ENCODE measurements at regions not wholly inside any gene's neighbourhood (a gene's known extent, or its start where the extent isn't known, plus 50 kb on each side); places are given as distances from the start of the nearest gene placed in this dataset.
"Not testable (repeated sequence)": the region's sequence is repeated elsewhere in the genome, so short reads cannot be mapped to it uniquely, and the experiment has no call there.

DNA sequence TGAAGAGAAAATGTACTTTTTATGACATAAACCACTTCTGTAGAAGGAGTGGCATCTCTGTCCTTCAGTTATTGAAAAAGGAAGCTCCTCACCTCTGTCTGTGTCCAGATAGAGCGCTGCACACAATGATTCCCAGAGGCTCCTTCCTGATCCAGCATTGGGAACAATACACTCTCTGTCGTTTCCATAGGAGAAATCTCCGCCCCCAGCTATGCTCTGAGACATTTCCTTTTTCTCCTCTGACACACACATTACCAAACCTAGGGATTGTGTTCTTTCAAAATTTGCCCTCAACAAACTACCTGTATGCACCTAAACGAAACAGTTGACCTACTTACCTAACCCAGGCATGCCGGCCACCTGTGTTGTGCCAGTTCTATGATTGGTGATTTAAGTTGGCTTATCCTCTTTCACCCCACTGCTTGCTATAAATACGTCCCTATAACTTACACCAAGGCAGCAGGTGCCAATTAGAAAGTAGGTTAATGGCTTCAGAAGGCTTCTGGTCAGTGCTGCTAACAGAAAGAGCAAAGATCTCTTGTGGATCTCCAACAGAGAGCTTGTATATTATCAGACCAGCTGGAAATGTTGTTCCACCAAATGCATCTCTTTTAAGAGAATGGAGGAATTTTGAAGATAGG, 140.1 kb upstream of the JCAD start:
- Histone ChIP-seq H3K4me3 (replicated peaks in 1 of 3; ENCODE audit: low read depth in 2 of 3, low read length in 3 of 3) (no peak overlapping the region), H3K9me3 (replicated peaks in 1 of 2; ENCODE audit: control insufficient read depth in 1 of 2, insufficient read depth in 1 of 2, low read length in 2 of 2) (peaks cover 9 to 11% of the 10 kb centered on the region in 2 donors), H2AFZ (ENCODE audit: insufficient read depth, low read depth, low read length, poor library complexity, severe bottlenecking) (no peak overlapping the region), H3K27ac (ENCODE audit: low read depth in 1 of 2, low read length in 2 of 2) (no peak overlapping the region), H3K4me2 (replicated peaks; ENCODE audit: extremely low read depth, low read length, poor library complexity, severe bottlenecking) (no peak overlapping the region), H3K79me2 (ENCODE audit: insufficient read depth, low read length) (no peaks in the 10 kb centered on the region), H3K4me1 (ENCODE audit: control insufficient read depth in 1 of 2, insufficient read depth in 2 of 2, low read length in 2 of 2) (no peaks in the 10 kb centered on the region), H3K9ac (ENCODE audit: insufficient read depth, low read length, poor library complexity, severe bottlenecking) (no peak overlapping the region), H3K27me3 (ENCODE audit: control insufficient read depth in 2 of 2, insufficient read depth in 2 of 2, low read length in 2 of 2) (no peaks in the 10 kb centered on the region), H3K36me3 (replicated peaks in 1 of 2; ENCODE audit: control insufficient read depth in 1 of 2, insufficient read depth in 2 of 2, low read length in 2 of 2) (no peaks in the 10 kb centered on the region), H4K20me1 (ENCODE audit: insufficient read depth, low read length) (no peaks in the 10 kb centered on the region)
- WGBS (ENCODE audit: insufficient coverage) = 74% methylated on average over 3 of the region's 6 CpGs
- intact Hi-C loops (cut with micrococcal nuclease) = no loop called here
- no peaks in the 10 kb centered on the region for H3K36me3 Mint-ChIP-seq
- no peak for DNase-seq
- H3K4me1 Mint-ChIP-seq = no peaks in the 10 kb centered on the region
- TF ChIP-seq, protein P1, sequence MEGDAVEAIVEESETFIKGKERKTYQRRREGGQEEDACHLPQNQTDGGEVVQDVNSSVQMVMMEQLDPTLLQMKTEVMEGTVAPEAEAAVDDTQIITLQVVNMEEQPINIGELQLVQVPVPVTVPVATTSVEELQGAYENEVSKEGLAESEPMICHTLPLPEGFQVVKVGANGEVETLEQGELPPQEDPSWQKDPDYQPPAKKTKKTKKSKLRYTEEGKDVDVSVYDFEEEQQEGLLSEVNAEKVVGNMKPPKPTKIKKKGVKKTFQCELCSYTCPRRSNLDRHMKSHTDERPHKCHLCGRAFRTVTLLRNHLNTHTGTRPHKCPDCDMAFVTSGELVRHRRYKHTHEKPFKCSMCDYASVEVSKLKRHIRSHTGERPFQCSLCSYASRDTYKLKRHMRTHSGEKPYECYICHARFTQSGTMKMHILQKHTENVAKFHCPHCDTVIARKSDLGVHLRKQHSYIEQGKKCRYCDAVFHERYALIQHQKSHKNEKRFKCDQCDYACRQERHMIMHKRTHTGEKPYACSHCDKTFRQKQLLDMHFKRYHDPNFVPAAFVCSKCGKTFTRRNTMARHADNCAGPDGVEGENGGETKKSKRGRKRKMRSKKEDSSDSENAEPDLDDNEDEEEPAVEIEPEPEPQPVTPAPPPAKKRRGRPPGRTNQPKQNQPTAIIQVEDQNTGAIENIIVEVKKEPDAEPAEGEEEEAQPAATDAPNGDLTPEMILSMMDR (IDR thresholded peaks at IDR 0.05) = no peak
- H3K27ac Mint-ChIP-seq = no peak overlapping the region
- peaks cover 0 to 5% (median 0%) of the 10 kb centered on the region in 3 donors for H3K27me3 Mint-ChIP-seq (ENCODE audit: low read depth in 3 of 3)
- H3K9me3 Mint-ChIP-seq = peaks cover 0 to 13% (median 9%) of the 10 kb centered on the region in 7 donors
- no peak overlapping the region for H3K4me3 Mint-ChIP-seq

- no peaks in the 10 kb centered on the region for H3K9me3 ChIP-seq (replicated peaks in 1 of 2; ENCODE audit: control insufficient read depth in 1 of 2, insufficient read depth in 1 of 2, low read length in 2 of 2)
- Mint-ChIP-seq H3K27ac (peak overlapping the region in 1 of 7 donors; percentile 33), H3K9me3 (no peaks in the 10 kb centered on the region), H3K27me3 (ENCODE audit: low read depth in 3 of 3) (peaks cover 0 to 5% (median 0%) of the 10 kb centered on the region in 3 donors), H3K4me3 (no peak overlapping the region), H3K4me1 (peaks cover 5% of the 10 kb centered on the region), H3K36me3 (no peaks in the 10 kb centered on the region)
- H3K4me1 ChIP-seq (ENCODE audit: control insufficient read depth in 1 of 2, insufficient read depth in 2 of 2, low read length in 2 of 2) = no peaks in the 10 kb centered on the region
- H3K9ac ChIP-seq (ENCODE audit: insufficient read depth, low read length, poor library complexity, severe bottlenecking) = no peak overlapping the region
- H3K4me2 ChIP-seq (replicated peaks; ENCODE audit: extremely low read depth, low read length, poor library complexity, severe bottlenecking) = no peak overlapping the region
- H3K4me3 ChIP-seq (replicated peaks in 1 of 3; ENCODE audit: low read depth in 2 of 3, low read length in 3 of 3) = no peak overlapping the region
- no peaks in the 10 kb centered on the region for H3K36me3 ChIP-seq (replicated peaks in 1 of 2; ENCODE audit: control insufficient read depth in 1 of 2, insufficient read depth in 2 of 2, low read length in 2 of 2)
- 100% methylated on average over 1 of the region's 4 CpGs for WGBS (ENCODE audit: insufficient coverage)
- no peaks in the 10 kb centered on the region for H4K20me1 ChIP-seq (ENCODE audit: insufficient read depth, low read length)
- H3K79me2 ChIP-seq (ENCODE audit: insufficient read depth, low read length) = no peaks in the 10 kb centered on the region
- no peak overlapping the region for H3K27ac ChIP-seq (ENCODE audit: low read depth in 1 of 2, low read length in 2 of 2)
- no peaks in the 10 kb centered on the region for H3K27me3 ChIP-seq (ENCODE audit: control insufficient read depth in 2 of 2, insufficient read depth in 2 of 2, low read length in 2 of 2)
- no peak overlapping the region for H2AFZ ChIP-seq (ENCODE audit: insufficient read depth, low read depth, low read length, poor library complexity, severe bottlenecking)
- intact Hi-C loops (cut with micrococcal nuclease) = no loop called here
- TF ChIP-seq, protein P1 (IDR thresholded peaks at IDR 0.05) = no peak
- DNase-seq = no peak
Measured at GRCh38 chr10:30197186-30197585, 137.8 kb upstream of the JCAD start.

DNA sequence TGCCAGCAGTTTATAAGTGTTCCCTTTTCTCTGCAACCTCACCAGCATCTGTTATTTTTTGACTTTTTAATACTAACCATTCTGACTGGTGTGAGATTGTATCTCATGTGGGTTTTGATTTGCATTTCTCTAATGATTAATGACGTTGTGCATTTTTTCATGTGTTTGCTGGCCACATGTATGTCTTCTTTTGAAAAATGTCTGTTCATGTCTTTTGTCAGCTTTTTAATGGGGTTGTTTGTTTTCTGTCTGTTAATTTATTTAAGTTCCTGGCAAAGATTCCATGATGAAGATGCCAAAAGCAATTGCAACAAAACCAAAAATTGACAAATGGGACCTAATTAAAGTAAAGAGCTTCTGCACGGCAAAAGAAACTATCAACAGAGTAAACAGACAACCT, 137.2 kb upstream of the JCAD start:
- H2AFZ ChIP-seq (ENCODE audit: insufficient read depth, low read depth, low read length, poor library complexity, severe bottlenecking); H3K4me1 Mint-ChIP-seq; H3K27ac Mint-ChIP-seq; H3K4me3 Mint-ChIP-seq; H3K9ac ChIP-seq (ENCODE audit: insufficient read depth, low read length, poor library complexity, severe bottlenecking); H3K27ac ChIP-seq (ENCODE audit: low read depth in 1 of 2, low read length in 2 of 2); H3K27me3 ChIP-seq (ENCODE audit: control insufficient read depth in 2 of 2, insufficient read depth in 2 of 2, low read length in 2 of 2); DNase-seq; H3K9me3 Mint-ChIP-seq; H3K36me3 Mint-ChIP-seq; H3K27me3 Mint-ChIP-seq (ENCODE audit: low read depth in 3 of 3); H4K20me1 ChIP-seq (ENCODE audit: insufficient read depth, low read length); H3K4me3 ChIP-seq (replicated peaks in 1 of 3; ENCODE audit: low read depth in 2 of 3, low read length in 3 of 3); intact Hi-C loops (cut with micrococcal nuclease); H3K4me1 ChIP-seq (ENCODE audit: control insufficient read depth in 1 of 2, insufficient read depth in 2 of 2, low read length in 2 of 2); H3K79me2 ChIP-seq (ENCODE audit: insufficient read depth, low read length); H3K4me2 ChIP-seq (replicated peaks; ENCODE audit: extremely low read depth, low read length, poor library complexity, severe bottlenecking); H3K36me3 ChIP-seq (replicated peaks in 1 of 2; ENCODE audit: control insufficient read depth in 1 of 2, insufficient read depth in 2 of 2, low read length in 2 of 2); H3K9me3 ChIP-seq (replicated peaks in 1 of 2; ENCODE audit: control insufficient read depth in 1 of 2, insufficient read depth in 1 of 2, low read length in 2 of 2): not testable (repeated sequence)
- no CpG with 5 or more reads among the region's 2 CpGs for WGBS (ENCODE audit: insufficient coverage)
